Endothelial cell of umbilical vein (primary cell): ENCODE measurements at regions not wholly inside any gene's neighbourhood (a gene's known extent, or its start where the extent isn't known, plus 50 kb on each side); places are given as distances from the start of the nearest gene placed in this dataset.

Source experiments
- CTCF ChIP-seq, 2 donors: IDR thresholded peaks; 1 replicate in 1 of 2; 2 replicates in 1 of 2; pipeline ENCODE4 v1.5.1; 2011; ENCODE audit warnings: low read length in 2 of 2, mild to moderate bottlenecking in 2 of 2, moderate library complexity in 2 of 2, control low read depth in 1 of 2, inconsistent platforms in 1 of 2, low read depth in 1 of 2; ENCODE audit not compliant: insufficient read depth in 1 of 2; ENCODE audit errors: extremely low read depth in 1 of 2
- EZH2 ChIP-seq: IDR thresholded peaks from 2 replicates; pipeline ENCODE4 v1.6.1; 2012; ENCODE audit warnings: borderline replicate concordance, low read depth, mild to moderate bottlenecking, moderate library complexity, low read length, inconsistent platforms; ENCODE audit not compliant: severe bottlenecking
- FOS ChIP-seq: IDR thresholded peaks from 2 replicates; pipeline ENCODE4 v1.6.1; 2011; ENCODE audit warnings: mild to moderate bottlenecking, low read length, moderate library complexity, borderline replicate concordance; ENCODE audit not compliant: insufficient read depth
- GATA2 ChIP-seq: IDR thresholded peaks from 2 replicates; pipeline ENCODE4 v1.7.0; 2011; ENCODE audit warnings: low read depth, mild to moderate bottlenecking, moderate library complexity, mixed read lengths, low read length; ENCODE audit not compliant: insufficient read length, insufficient read depth
- MAX ChIP-seq: IDR thresholded peaks from 2 replicates; pipeline ENCODE4 v1.6.1; 2011; ENCODE audit not compliant: insufficient read depth, insufficient read length
- MYC ChIP-seq: IDR thresholded peaks from one replicate; pipeline ENCODE4 v1.6.1; 2011; ENCODE audit warnings: mild to moderate bottlenecking, low read depth, low read length
- POLR2A ChIP-seq: IDR thresholded peaks from 2 replicates; pipeline ENCODE4 v1.6.1; 2012; ENCODE audit warnings: low read depth, mild to moderate bottlenecking, control low read depth, low read length
- POLR2AphosphoS5 ChIP-seq: IDR thresholded peaks from 2 replicates; pipeline ENCODE4 v1.6.1; 2012; ENCODE audit warnings: low read depth, mild to moderate bottlenecking, control low read depth, low read length, moderate library complexity; ENCODE audit not compliant: insufficient read depth

- no peak for TF ChIP-seq POLR2AphosphoS5
- no peak for TF ChIP-seq POLR2A
- no peak for TF ChIP-seq GATA2
- TF ChIP-seq CTCF (IDR thresholded peaks at IDR 0.05; ENCODE audit: extremely low read depth in 1 of 2, insufficient read depth in 1 of 2, low read depth in 1 of 2, low read length in 2 of 2), result no peak
- TF ChIP-seq MAX, result no peak
- TF ChIP-seq EZH2, result no peak
- no peak for TF ChIP-seq FOS
- no peak for TF ChIP-seq MYC
Observed at GRCh38 chr13:26989957-26990713, 181.5 kb downstream of the USP12 start.
